22Rv1 (cell line): ENCODE measurements at regions not wholly inside any gene's neighbourhood (a gene's known extent, or its start where the extent isn't known, plus 50 kb on each side); places are given as distances from the start of the nearest gene placed in this dataset.

Experiments
- CTCF ChIP-seq: fragments of 450-650 bp; IDR thresholded peaks from 2 replicates; pipeline ENCODE4 v1.5.1; 2017; ENCODE audit warnings: mild to moderate bottlenecking
- ZFX ChIP-seq: fragments of 450-650 bp; IDR thresholded peaks from 2 replicates; pipeline ENCODE4 v1.6.1; 2017; ENCODE audit warnings: antibody characterized with exemption, borderline replicate concordance

DNA sequence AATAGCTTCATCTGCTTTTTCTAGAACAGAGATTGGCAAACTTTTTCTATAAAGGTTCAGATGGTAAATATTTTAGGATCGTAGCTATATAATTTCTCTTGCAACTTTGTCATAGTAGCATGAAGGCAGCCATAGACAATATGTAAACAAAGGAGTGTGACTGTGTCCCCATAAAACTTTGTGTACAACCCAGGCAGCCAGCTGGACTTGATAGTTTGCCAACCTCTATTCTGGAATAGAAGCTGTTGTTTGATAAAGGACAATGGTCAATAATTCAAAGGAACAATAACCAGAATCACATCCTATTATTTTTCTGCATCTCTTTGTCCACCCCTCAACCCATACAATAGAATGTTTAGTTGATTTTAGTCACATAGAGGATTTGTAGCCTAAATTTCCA is 286.7 kb downstream of the LMX1A start:
- TF ChIP-seq CTCF, result no peak
- no peak for TF ChIP-seq ZFX
